Anterior cingulate cortex (tissue), 58 donors: ENCODE measurements at regions not wholly inside any gene's neighbourhood (a gene's known extent, or its start where the extent isn't known, plus 50 kb on each side); places are given as distances from the start of the nearest gene placed in this dataset.

Experiments
- DNase-seq, 58 donors: peaks; one replicate each; lab custom pipeline; 2025; lab: John Stamatoyannopoulos, UW

- no peak for DNase-seq
Observed at GRCh38 chr11:119788096-119788883, 59.3 kb upstream of the NECTIN1 start.

- DNase-seq = no peak
Observed at GRCh38 chr11:119787074-119787461, 58.1 kb upstream of the NECTIN1 start.

- DNase-seq = no peak
Observed at GRCh38 chr11:119786431-119787073, 57.6 kb upstream of the NECTIN1 start.

DNA sequence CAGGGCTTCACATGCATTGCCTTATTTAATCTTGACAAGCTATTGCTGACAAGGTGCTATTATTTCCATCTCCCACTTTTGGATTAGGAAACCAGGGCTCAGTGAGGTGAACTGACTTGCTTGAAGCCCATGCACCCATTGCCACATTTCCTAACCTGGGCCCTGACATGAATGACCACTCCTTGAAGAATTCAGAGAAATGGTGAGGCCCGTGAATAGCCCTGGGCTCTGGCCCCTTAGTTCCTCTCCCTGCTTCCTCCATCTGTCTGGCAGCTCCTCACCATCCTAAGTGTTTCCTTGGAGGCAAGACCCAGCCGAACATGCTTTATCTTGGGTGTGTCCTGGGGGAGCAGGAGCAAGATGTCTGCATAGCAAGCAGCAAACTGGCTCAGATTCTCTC is 56.1 kb upstream of the NECTIN1 start:
- DNase-seq = no peak

DNA sequence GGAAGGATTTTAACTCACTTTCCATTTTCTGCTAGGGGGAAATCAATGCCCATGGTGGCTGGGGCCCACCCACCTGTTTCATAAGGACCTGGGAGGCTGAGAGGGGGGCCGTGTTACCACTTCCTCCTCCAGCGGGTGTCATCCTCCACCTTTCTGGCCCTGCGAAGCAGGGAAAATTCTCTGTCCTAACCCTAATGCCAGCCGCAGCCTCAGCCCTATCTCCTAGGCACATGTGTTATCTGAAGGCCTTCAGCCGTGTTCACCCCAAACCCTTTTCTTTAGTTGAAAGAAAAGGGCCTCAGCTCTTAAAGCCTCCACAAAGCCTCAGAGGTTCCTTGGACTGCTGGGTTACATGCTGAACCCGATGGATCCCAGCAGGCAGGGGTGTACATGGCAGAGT is 55.4 kb upstream of the NECTIN1 start:
- no peak for DNase-seq

DNA sequence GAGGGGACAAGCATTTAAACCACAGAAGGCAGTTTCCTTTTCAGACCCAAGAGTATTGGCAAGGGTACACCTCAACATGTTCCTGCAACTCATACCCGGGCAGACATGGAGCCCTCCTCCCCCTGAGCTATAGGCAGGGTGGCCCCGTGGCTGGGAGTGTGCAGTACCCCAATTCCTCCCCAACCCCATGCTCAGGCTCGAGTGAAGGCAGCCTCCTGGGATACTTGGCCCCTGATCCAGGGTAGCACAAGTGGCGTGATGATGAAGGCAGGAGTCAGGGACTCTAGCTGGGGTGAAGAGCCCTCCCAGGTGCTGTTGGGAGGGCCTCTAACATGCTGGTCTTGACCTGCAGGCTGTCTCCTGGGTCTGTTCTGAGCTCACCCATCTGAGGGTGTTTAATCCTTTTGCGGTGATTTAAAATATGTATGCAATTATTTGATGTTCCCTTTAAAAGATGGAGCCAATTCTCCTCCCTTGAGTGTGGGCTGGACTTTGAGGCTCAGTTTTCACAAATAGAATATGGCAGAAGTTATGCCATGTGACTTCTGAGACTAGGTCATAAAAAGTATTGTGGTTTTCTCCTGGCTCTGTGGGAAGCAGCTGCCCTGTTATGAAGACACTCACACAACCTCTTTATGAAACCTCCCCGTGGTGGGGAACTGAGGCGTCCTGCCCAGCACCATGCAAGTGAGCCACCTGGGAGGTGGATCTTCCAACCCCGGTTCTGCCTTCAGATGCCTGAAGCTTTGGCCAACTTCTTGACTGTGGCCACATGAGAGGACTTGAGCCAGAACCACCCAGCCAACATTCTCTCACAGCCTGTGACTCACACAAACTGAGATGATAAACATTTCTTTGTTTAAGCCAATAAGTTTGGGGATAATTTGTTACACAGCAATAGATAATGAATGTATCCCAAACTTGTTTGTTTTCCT is 54.7 kb upstream of the NECTIN1 start:
- no peak for DNase-seq

DNA sequence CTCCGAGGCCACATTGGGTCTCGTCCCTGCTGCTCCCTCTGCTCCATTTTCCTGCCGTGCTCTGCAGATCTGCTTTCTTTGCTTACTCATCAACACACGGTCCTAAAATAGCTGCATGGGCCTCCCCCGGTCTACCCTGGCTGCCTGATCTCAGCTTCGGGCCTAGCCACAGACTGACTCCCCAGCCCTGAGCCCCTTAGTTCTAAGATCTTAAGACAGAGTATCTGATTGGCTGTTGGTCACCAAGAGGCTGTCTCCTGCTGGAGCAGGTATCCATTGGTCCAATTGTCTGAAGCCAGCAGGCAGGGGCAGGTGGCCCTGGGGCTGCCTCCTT is 53.7 kb upstream of the NECTIN1 start:
- DNase-seq = peak in 6 of 58 donors; percentile 15 to 41 (median 21)

DNA sequence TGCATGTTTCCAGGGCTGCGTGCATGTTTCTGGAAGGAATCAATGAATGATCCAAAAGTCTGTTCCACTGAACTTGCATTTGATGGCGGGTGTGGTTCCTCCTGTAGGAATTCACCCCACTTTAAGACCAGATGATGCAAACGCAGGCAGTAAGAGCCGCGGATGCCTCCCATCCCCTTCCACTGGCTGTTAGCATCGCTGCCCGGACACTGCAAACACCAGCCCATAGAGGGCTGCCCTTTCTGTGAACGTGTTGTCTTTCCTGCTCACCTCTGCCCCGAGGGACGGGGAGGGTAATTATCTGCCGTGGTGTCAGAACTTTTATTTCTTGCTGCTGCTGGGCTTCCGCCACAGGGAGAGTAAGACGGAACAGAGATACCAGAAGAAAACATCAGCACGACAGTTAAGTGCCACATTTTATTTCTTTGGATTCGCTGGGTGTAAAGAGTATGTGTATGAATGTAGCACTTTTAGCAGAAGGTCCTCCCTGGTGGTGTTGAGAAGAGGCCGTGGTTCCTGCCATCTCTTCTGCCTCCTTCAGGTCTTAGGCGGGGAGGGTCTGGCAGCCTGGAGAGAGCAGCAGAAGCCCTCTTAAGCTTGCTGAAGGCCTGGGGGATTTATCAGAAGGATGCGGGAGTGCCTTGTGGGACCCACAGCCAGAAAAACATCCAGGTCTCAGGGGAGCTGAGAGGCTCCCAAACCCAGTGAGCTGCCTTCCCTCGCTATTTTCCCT is 53.2 kb upstream of the NECTIN1 start:
- DNase-seq = no peak

GRCh38 chr11:119780222-119780953 is 51.4 kb upstream of the NECTIN1 start:
- no peak for DNase-seq

GRCh38 chr11:119779195-119780071 is 50.4 kb upstream of the NECTIN1 start:
- peak in 4 of 58 donors; percentile 18 to 32 (median 21) for DNase-seq
